Type B pancreatic cell (in vitro differentiated cells): ENCODE measurements at regions not wholly inside any gene's neighbourhood (a gene's known extent, or its start where the extent isn't known, plus 50 kb on each side); places are given as distances from the start of the nearest gene placed in this dataset.
"Not testable (repeated sequence)": the region's sequence is repeated elsewhere in the genome, so short reads cannot be mapped to it uniquely, and the experiment has no call there.

ENCODE experiments used
- DNase-seq: peaks from one replicate; pipeline ENCODE4 v3.0.0; 2021; ENCODE audit warnings: mixed read lengths; ENCODE audit not compliant: unreplicated experiment; ENCODE audit errors: extremely low spot score
- H3K27ac Mint-ChIP-seq: 2 replicates; pipeline ENCODE4 v1.8.0; 2021; ENCODE audit warnings: mild to moderate bottlenecking, mixed read lengths
- H3K27me3 Mint-ChIP-seq: 2 replicates; pipeline ENCODE4 v1.8.0; 2021; ENCODE audit warnings: mixed read lengths
- H3K36me3 Mint-ChIP-seq: 2 replicates; pipeline ENCODE4 v1.8.0; 2021; ENCODE audit warnings: mixed read lengths
- H3K4me1 Mint-ChIP-seq: one replicate; pipeline ENCODE4 v1.8.0; 2021; ENCODE audit warnings: mixed read lengths; ENCODE audit not compliant: unreplicated experiment
- H3K4me3 Mint-ChIP-seq: 2 replicates; pipeline ENCODE4 v1.8.0; 2021; ENCODE audit warnings: mild to moderate bottlenecking, mixed read lengths
- H3K9me3 Mint-ChIP-seq: 2 replicates; pipeline ENCODE4 v1.8.0; 2021; ENCODE audit warnings: mixed read lengths
- CTCF ChIP-seq: fragments of 200-600 bp; sonication (generic); conservative IDR thresholded peaks from 2 replicates; pipeline ENCODE4 v1.5.0; 2021; ENCODE audit warnings: antibody characterized with exemption, mild to moderate bottlenecking

GRCh38 chr2:155547571-155547970, 785.0 kb downstream of the NR4A2 start:
- DNase-seq = no peak
- Mint-ChIP-seq H3K9me3 (no peaks in the 10 kb centered on the region), H3K27ac (no peak overlapping the region), H3K4me1 (peaks cover 6% of the 10 kb centered on the region), H3K4me3 (no peak overlapping the region), H3K36me3 (no peaks in the 10 kb centered on the region), H3K27me3 (no peaks in the 10 kb centered on the region)
- TF ChIP-seq CTCF = no peak

- Mint-ChIP-seq H3K36me3 (no peaks in the 10 kb centered on the region), H3K27ac (no peak overlapping the region), H3K4me1 (peaks cover 6% of the 10 kb centered on the region), H3K27me3 (no peaks in the 10 kb centered on the region), H3K9me3 (no peaks in the 10 kb centered on the region), H3K4me3 (no peak overlapping the region)
- no peak for DNase-seq
- no peak for TF ChIP-seq CTCF
These were observed 785.6 kb downstream of the NR4A2 start for GRCh38 chr2:155546721-155547555.

- not testable (repeated sequence) for H3K4me3 Mint-ChIP-seq, H3K27me3 Mint-ChIP-seq, H3K9me3 Mint-ChIP-seq, H3K36me3 Mint-ChIP-seq, H3K4me1 Mint-ChIP-seq, H3K27ac Mint-ChIP-seq, DNase-seq
These were observed 793.5 kb downstream of the NR4A2 start for GRCh38 chr2:155539028-155539427.

GRCh38 chr2:155528034-155528433, 804.5 kb downstream of the NR4A2 start:
- H3K27ac Mint-ChIP-seq = no peak overlapping the region
- no peaks in the 10 kb centered on the region for H3K9me3 Mint-ChIP-seq
- no peak for DNase-seq
- no peak for TF ChIP-seq CTCF
- H3K36me3 Mint-ChIP-seq = no peaks in the 10 kb centered on the region
- no peaks in the 10 kb centered on the region for H3K4me1 Mint-ChIP-seq
- no peak overlapping the region for H3K4me3 Mint-ChIP-seq
- H3K27me3 Mint-ChIP-seq = no peaks in the 10 kb centered on the region

GRCh38 chr2:155525199-155525598, 807.3 kb downstream of the NR4A2 start:
- Mint-ChIP-seq H3K4me3 (no peak overlapping the region), H3K36me3 (no peaks in the 10 kb centered on the region), H3K27me3 (no peaks in the 10 kb centered on the region), H3K27ac (no peak overlapping the region), H3K9me3 (no peaks in the 10 kb centered on the region), H3K4me1 (no peaks in the 10 kb centered on the region)
- no peak for TF ChIP-seq CTCF
- no peak for DNase-seq

- no peaks in the 10 kb centered on the region for H3K4me1 Mint-ChIP-seq
- peaks cover 4% of the 10 kb centered on the region for H3K27me3 Mint-ChIP-seq
- H3K4me3 Mint-ChIP-seq = no peak overlapping the region
- no peak overlapping the region for H3K27ac Mint-ChIP-seq
- H3K9me3 Mint-ChIP-seq = no peaks in the 10 kb centered on the region
- DNase-seq = no peak
- TF ChIP-seq CTCF = no peak
- H3K36me3 Mint-ChIP-seq = no peaks in the 10 kb centered on the region
These were observed 812.9 kb downstream of the NR4A2 start for GRCh38 chr2:155519529-155520130.
